ENCODE measurements at regions not wholly inside any gene's neighbourhood (a gene's known extent, or its start where the extent isn't known, plus 50 kb on each side); places are given as distances from the start of the nearest gene placed in this dataset.

GRCh38 chr5:30561771-30562170, 631.7 kb upstream of the CDH6 start:
- no peaks in the 10 kb centered on the region for H3K79me2 ChIP-seq (ENCODE audit: insufficient read depth)
- no peaks in the 10 kb centered on the region for H3K36me3 ChIP-seq (replicated peaks in 1 of 2; ENCODE audit: control insufficient read depth in 1 of 2, insufficient read depth in 2 of 2, low read length in 1 of 2)
- H3K27ac ChIP-seq (ENCODE audit: low read depth in 2 of 2, low read length in 1 of 2): no peak overlapping the region
- no peak overlapping the region for H3K9ac ChIP-seq
- no peaks in the 10 kb centered on the region for H3K27me3 ChIP-seq (ENCODE audit: insufficient read depth)
- no peak for DNase-seq
- H3K4me2 ChIP-seq: no peak overlapping the region
- ChIA-PET POLR2A (no interaction called here), CTCF (no interaction called here)
- no peaks in the 10 kb centered on the region for H3K9me3 ChIP-seq
- H4K20me1 ChIP-seq (ENCODE audit: insufficient read depth): no peaks in the 10 kb centered on the region
- H3F3A ChIP-seq (replicated peaks; ENCODE audit: insufficient read depth): no peaks in the 10 kb centered on the region
- TF ChIP-seq EP300 (IDR thresholded peaks at IDR 0.05; ENCODE audit: borderline replicate concordance in 1 of 2, low read depth in 1 of 2, low read length in 1 of 2) (no peak), YY1 (IDR thresholded peaks at IDR 0.05; ENCODE audit: low read depth) (no peak)
- 2% methylated on average over 2 of the region's 2 CpGs for WGBS (ENCODE audit: low lambda C conversion rate)
- H3K9me2 ChIP-seq: no peaks in the 10 kb centered on the region
- no peak overlapping the region for H3K4me3 ChIP-seq (ENCODE audit: low read depth in 2 of 2, low read length in 1 of 2)
- no peaks in the 10 kb centered on the region for H3K4me1 ChIP-seq (ENCODE audit: control insufficient read depth in 1 of 2, insufficient read depth in 2 of 2, low read depth in 1 of 2, low read length in 1 of 2)
- no peak overlapping the region for H2AFZ ChIP-seq (ENCODE audit: low read depth)

GRCh38 chr5:30551618-30552017, 641.9 kb upstream of the CDH6 start:
- Histone ChIP-seq H3K9me2 (no peaks in the 10 kb centered on the region), H3K27ac (ENCODE audit: low read depth in 2 of 2, low read length in 1 of 2) (no peak overlapping the region), H3F3A (replicated peaks; ENCODE audit: insufficient read depth) (no peaks in the 10 kb centered on the region), H3K9ac (no peak overlapping the region), H3K27me3 (ENCODE audit: insufficient read depth) (no peaks in the 10 kb centered on the region), H3K4me2 (no peak overlapping the region), H3K9me3 (no peaks in the 10 kb centered on the region), H4K20me1 (ENCODE audit: insufficient read depth) (no peaks in the 10 kb centered on the region), H2AFZ (ENCODE audit: low read depth) (no peak overlapping the region), H3K36me3 (replicated peaks in 1 of 2; ENCODE audit: control insufficient read depth in 1 of 2, insufficient read depth in 2 of 2, low read length in 1 of 2) (no peaks in the 10 kb centered on the region), H3K79me2 (ENCODE audit: insufficient read depth) (no peaks in the 10 kb centered on the region), H3K4me3 (ENCODE audit: low read depth in 2 of 2, low read length in 1 of 2) (no peak overlapping the region), H3K4me1 (ENCODE audit: control insufficient read depth in 1 of 2, insufficient read depth in 2 of 2, low read depth in 1 of 2, low read length in 1 of 2) (no peaks in the 10 kb centered on the region)
- no peak for TF ChIP-seq PBX3 (IDR thresholded peaks at IDR 0.05)
- TF ChIP-seq EZH2phosphoT487 (IDR thresholded peaks at IDR 0.05; ENCODE audit: borderline replicate concordance, low read depth): no peak
- no peak for TF ChIP-seq ELF1 (IDR thresholded peaks at IDR 0.05)
- no peak for TF ChIP-seq MAX (IDR thresholded peaks at IDR 0.05; ENCODE audit: low read depth)
- TF ChIP-seq RFX5 (IDR thresholded peaks at IDR 0.05; ENCODE audit: low read length): no peak
- TF ChIP-seq RXRA (IDR thresholded peaks at IDR 0.05; ENCODE audit: borderline replicate concordance, low read depth): no peak
- TF ChIP-seq RCOR1 (IDR thresholded peaks at IDR 0.05; ENCODE audit: low read length): no peak
- no peak for TF ChIP-seq TAF1 (IDR thresholded peaks at IDR 0.05; ENCODE audit: borderline replicate concordance, low read depth, low read length)
- no peak for TF ChIP-seq EP300 (IDR thresholded peaks at IDR 0.05; ENCODE audit: borderline replicate concordance in 1 of 2, low read depth in 1 of 2, low read length in 1 of 2)
- CTCF ChIA-PET: no interaction called here
- POLR2A ChIA-PET: no interaction called here
- 31% methylated on average over 4 of the region's 4 CpGs for WGBS (ENCODE audit: low lambda C conversion rate)
- no peak for DNase-seq

GRCh38 chr5:30548580-30549305, 644.7 kb upstream of the CDH6 start:
- no peak overlapping the region for H2AFZ ChIP-seq (ENCODE audit: low read depth)
- H3K9me3 ChIP-seq: no peaks in the 10 kb centered on the region
- ChIA-PET POLR2A (no interaction called here), CTCF (no interaction called here)
- DNase-seq: no peak
- no peak overlapping the region for H3K9ac ChIP-seq
- H3F3A ChIP-seq (replicated peaks; ENCODE audit: insufficient read depth): no peaks in the 10 kb centered on the region
- H3K79me2 ChIP-seq (ENCODE audit: insufficient read depth): no peaks in the 10 kb centered on the region
- no peak overlapping the region for H3K4me2 ChIP-seq
- no peak overlapping the region for H3K4me3 ChIP-seq (ENCODE audit: low read depth in 2 of 2, low read length in 1 of 2)
- no peak overlapping the region for H3K27ac ChIP-seq (ENCODE audit: low read depth in 2 of 2, low read length in 1 of 2)
- 15% methylated on average over 4 of the region's 4 CpGs for WGBS (ENCODE audit: low lambda C conversion rate)
- H3K36me3 ChIP-seq (replicated peaks in 1 of 2; ENCODE audit: control insufficient read depth in 1 of 2, insufficient read depth in 2 of 2, low read length in 1 of 2): no peaks in the 10 kb centered on the region
- H4K20me1 ChIP-seq (ENCODE audit: insufficient read depth): no peaks in the 10 kb centered on the region
- no peaks in the 10 kb centered on the region for H3K9me2 ChIP-seq
- H3K4me1 ChIP-seq (ENCODE audit: control insufficient read depth in 1 of 2, insufficient read depth in 2 of 2, low read depth in 1 of 2, low read length in 1 of 2): no peaks in the 10 kb centered on the region
- no peaks in the 10 kb centered on the region for H3K27me3 ChIP-seq (ENCODE audit: insufficient read depth)
- TF ChIP-seq FOXM1 (IDR thresholded peaks at IDR 0.05; ENCODE audit: low read depth) (no peak), TCF12 (IDR thresholded peaks at IDR 0.05) (no peak), MXI1 (IDR thresholded peaks at IDR 0.05; ENCODE audit: low read depth, low read length) (no peak), FOXJ3 (CRISPR knock-in tag; IDR thresholded peaks at IDR 0.05) (no peak), NFIC (IDR thresholded peaks at IDR 0.05; ENCODE audit: borderline replicate concordance) (no peak), GABPA (IDR thresholded peaks at IDR 0.05; ENCODE audit: low read depth) (no peak), RFX5 (IDR thresholded peaks at IDR 0.05; ENCODE audit: low read length) (no peak), REST (IDR thresholded peaks at IDR 0.05; ENCODE audit: low read depth, low read length) (no peak), TEAD4 (IDR thresholded peaks at IDR 0.05; ENCODE audit: borderline replicate concordance, insufficient read depth) (no peak)

Data from SK-N-SH (cell line).